ENCODE measurements at regions not wholly inside any gene's neighbourhood (a gene's known extent, or its start where the extent isn't known, plus 50 kb on each side); places are given as distances from the start of the nearest gene placed in this dataset.

DNA sequence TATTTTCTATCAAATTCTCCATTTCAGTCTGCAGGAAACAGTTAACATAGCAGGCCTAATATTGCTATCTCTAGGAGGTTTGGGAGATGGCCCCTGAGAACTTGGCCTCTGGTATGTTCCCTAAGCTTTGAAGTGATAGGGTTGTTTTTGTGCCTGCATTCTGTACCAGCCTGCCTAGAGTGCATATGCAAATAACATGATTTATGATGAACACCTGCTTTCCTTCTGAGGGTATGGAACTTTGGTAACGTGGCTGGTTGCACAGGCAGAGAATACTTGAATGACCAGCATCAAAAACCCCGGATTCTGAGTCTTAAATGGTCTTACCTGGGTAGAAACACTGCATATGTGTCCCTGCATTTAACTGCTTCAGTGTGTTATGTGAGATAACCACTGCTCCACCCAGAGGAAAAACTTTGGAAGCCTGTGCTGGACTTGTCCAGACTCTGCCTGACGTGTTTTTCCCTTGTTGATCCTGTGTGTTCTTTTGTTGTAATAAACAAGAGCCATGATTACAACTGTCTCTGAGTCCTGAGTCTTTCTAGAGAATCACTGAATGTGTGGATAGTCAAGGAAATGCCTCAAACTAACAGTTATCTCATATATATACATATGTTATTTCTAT is 111.3 kb upstream of the ABCA1 start:
- H3K27me3 ChIP-seq, result no peaks in the 10 kb centered on the region
- no peaks in the 10 kb centered on the region for H3K9me2 ChIP-seq (replicated peaks; ENCODE audit: insufficient read depth)
- no peak for TF ChIP-seq EZH2phosphoT487 (IDR thresholded peaks at IDR 0.05; ENCODE audit: low read depth, severe bottlenecking, unreplicated experiment)
- TF ChIP-seq EZH2 (IDR thresholded peaks at IDR 0.05; ENCODE audit: borderline replicate concordance), result no peak
- TF ChIP-seq CTCF (IDR thresholded peaks at IDR 0.05; ENCODE audit: poor library complexity), result no peak
- H2AFZ ChIP-seq, result no peak overlapping the region
- H3K4me3 ChIP-seq, result no peak overlapping the region
- no peaks in the 10 kb centered on the region for H3K79me2 ChIP-seq
- no peaks in the 10 kb centered on the region for H3K4me1 ChIP-seq (ENCODE audit: insufficient read depth)
- H3K4me2 ChIP-seq, result no peak overlapping the region
- no peaks in the 10 kb centered on the region for H3K36me3 ChIP-seq (replicated peaks; ENCODE audit: insufficient read depth, low read depth)
- no peaks in the 10 kb centered on the region for H4K20me1 ChIP-seq (ENCODE audit: insufficient read depth, poor library complexity, severe bottlenecking)
- 57% methylated on average over 3 of the region's 3 CpGs for WGBS (ENCODE audit: low lambda C conversion rate, missing lambda C conversion rate)
- no peak for DNase-seq (ENCODE audit: low spot score)
- no peak overlapping the region for H3K27ac ChIP-seq
- H3K9me3 ChIP-seq (ENCODE audit: low read depth), result no peaks in the 10 kb centered on the region

DNA sequence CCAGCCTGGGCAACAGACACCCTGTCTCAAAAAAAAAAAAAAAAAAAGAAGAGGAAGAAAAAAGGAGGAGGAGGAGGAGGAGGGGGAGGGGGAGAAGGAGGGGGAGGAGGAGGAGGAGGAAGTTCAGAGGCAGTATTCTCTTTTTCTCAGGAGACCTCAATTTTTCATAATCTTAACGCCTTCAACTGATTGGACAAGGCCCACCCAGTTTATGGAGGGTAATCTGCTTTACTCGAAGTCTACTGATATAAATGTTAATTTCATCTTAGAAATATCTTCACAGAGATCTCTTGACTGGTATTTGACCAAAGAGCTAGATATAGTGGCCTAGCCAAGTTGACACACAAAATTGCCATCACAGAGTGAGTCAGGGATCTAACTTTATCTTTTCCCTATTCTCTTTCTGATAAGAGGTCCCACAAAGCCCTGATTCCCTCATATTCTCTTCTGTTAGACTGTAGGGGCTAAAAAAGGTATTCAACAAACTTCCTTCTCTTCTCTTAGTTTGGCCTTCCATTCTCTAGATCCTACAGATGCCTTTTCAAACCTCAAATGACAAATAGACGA is 115.5 kb upstream of the ABCA1 start:
- no peak overlapping the region for H3K27ac ChIP-seq
- peaks cover 17% of the 10 kb centered on the region for H3K4me1 ChIP-seq (ENCODE audit: insufficient read depth)
- no peaks in the 10 kb centered on the region for H3K36me3 ChIP-seq (replicated peaks; ENCODE audit: insufficient read depth, low read depth)
- no peaks in the 10 kb centered on the region for H3K79me2 ChIP-seq
- 74% methylated on average over 3 of the region's 3 CpGs for whole genome bisulfite sequencing (ENCODE audit: low lambda C conversion rate, missing lambda C conversion rate)
- H4K20me1 ChIP-seq (ENCODE audit: insufficient read depth, poor library complexity, severe bottlenecking), result no peaks in the 10 kb centered on the region
- no peaks in the 10 kb centered on the region for H3K9me2 ChIP-seq (replicated peaks; ENCODE audit: insufficient read depth)
- H3K4me3 ChIP-seq, result no peak overlapping the region
- no peak for TF ChIP-seq EZH2phosphoT487 (IDR thresholded peaks at IDR 0.05; ENCODE audit: low read depth, severe bottlenecking, unreplicated experiment)
- TF ChIP-seq CTCF (IDR thresholded peaks at IDR 0.05; ENCODE audit: poor library complexity), result no peak
- no peak for TF ChIP-seq EZH2 (IDR thresholded peaks at IDR 0.05; ENCODE audit: borderline replicate concordance)
- H3K9me3 ChIP-seq (ENCODE audit: low read depth), result no peaks in the 10 kb centered on the region
- H2AFZ ChIP-seq, result no peak overlapping the region
- no peak overlapping the region for H3K4me2 ChIP-seq
- no peaks in the 10 kb centered on the region for H3K27me3 ChIP-seq
- DNase-seq (ENCODE audit: low spot score), result no peak

GRCh38 chr9:105044518-105044917 is 116.6 kb upstream of the ABCA1 start:
- H2AFZ ChIP-seq, result no peak overlapping the region
- no peak overlapping the region for H3K27ac ChIP-seq
- no peaks in the 10 kb centered on the region for H3K27me3 ChIP-seq
- H3K4me2 ChIP-seq, result no peak overlapping the region
- H3K4me3 ChIP-seq, result no peak overlapping the region
- 71% methylated on average over 2 of the region's 2 CpGs for WGBS (ENCODE audit: low lambda C conversion rate, missing lambda C conversion rate)
- no peak for DNase-seq (ENCODE audit: low spot score)
- H3K9me3 ChIP-seq (ENCODE audit: low read depth), result no peaks in the 10 kb centered on the region
- H3K79me2 ChIP-seq, result no peaks in the 10 kb centered on the region
- peaks cover 20% of the 10 kb centered on the region for H3K4me1 ChIP-seq (ENCODE audit: insufficient read depth)
- H3K9me2 ChIP-seq (replicated peaks; ENCODE audit: insufficient read depth), result no peaks in the 10 kb centered on the region
- H4K20me1 ChIP-seq (ENCODE audit: insufficient read depth, poor library complexity, severe bottlenecking), result no peaks in the 10 kb centered on the region
- no peaks in the 10 kb centered on the region for H3K36me3 ChIP-seq (replicated peaks; ENCODE audit: insufficient read depth, low read depth)
- no peak for TF ChIP-seq EZH2 (IDR thresholded peaks at IDR 0.05; ENCODE audit: borderline replicate concordance)
- no peak for TF ChIP-seq CTCF (IDR thresholded peaks at IDR 0.05; ENCODE audit: poor library complexity)
- no peak for TF ChIP-seq EZH2phosphoT487 (IDR thresholded peaks at IDR 0.05; ENCODE audit: low read depth, severe bottlenecking, unreplicated experiment)
